ENCODE measurements at regions not wholly inside any gene's neighbourhood (a gene's known extent, or its start where the extent isn't known, plus 50 kb on each side); places are given as distances from the start of the nearest gene placed in this dataset.

DNA sequence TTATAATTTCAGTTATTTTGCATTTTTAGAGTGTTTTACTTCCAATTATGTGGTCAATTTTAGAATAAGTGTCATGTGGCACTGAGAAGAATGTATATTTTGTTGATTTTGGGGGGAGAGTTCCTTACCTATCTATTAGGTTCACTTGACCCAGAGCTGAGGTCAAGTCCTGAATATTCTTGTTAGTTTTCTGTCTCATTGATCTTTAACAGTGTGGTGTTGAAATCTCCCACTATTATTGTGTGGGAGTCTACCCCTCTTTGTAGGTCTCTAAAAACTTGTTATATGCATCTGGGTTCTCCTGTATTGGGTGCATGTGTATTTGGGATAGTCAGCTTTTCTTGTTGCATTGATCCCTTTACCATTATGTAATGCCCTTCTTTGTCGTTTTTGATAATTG is 127.0 kb upstream of the ZDHHC15 start:
- no peak overlapping the region for H3K4me3 ChIP-seq (ENCODE audit: control insufficient read depth in 2 of 3, extremely low read depth in 1 of 3, insufficient read depth in 2 of 3, low read depth in 1 of 3, low read length in 3 of 3)
- TF ChIP-seq EZH2 (IDR thresholded peaks at IDR 0.05; ENCODE audit: low read length): no peak
- TF ChIP-seq, protein P1, sequence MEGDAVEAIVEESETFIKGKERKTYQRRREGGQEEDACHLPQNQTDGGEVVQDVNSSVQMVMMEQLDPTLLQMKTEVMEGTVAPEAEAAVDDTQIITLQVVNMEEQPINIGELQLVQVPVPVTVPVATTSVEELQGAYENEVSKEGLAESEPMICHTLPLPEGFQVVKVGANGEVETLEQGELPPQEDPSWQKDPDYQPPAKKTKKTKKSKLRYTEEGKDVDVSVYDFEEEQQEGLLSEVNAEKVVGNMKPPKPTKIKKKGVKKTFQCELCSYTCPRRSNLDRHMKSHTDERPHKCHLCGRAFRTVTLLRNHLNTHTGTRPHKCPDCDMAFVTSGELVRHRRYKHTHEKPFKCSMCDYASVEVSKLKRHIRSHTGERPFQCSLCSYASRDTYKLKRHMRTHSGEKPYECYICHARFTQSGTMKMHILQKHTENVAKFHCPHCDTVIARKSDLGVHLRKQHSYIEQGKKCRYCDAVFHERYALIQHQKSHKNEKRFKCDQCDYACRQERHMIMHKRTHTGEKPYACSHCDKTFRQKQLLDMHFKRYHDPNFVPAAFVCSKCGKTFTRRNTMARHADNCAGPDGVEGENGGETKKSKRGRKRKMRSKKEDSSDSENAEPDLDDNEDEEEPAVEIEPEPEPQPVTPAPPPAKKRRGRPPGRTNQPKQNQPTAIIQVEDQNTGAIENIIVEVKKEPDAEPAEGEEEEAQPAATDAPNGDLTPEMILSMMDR (optimal IDR thresholded peaks at IDR 0.05 in 1 of 3, IDR thresholded peaks at IDR 0.05 in 1 of 3, conservative IDR thresholded peaks at IDR 0.05 in 1 of 3; ENCODE audit: extremely low read depth in 1 of 3, insufficient read depth in 2 of 3, low read length in 3 of 3): no peak
- H3K36me3 ChIP-seq (ENCODE audit: control insufficient read depth in 2 of 2, extremely low read depth in 1 of 2, insufficient read depth in 2 of 2, low read length in 2 of 2): no peaks in the 10 kb centered on the region
- no peak overlapping the region for H3K4me2 ChIP-seq (ENCODE audit: control insufficient read depth, extremely low read depth, insufficient read depth, low read depth, low read length)
- H3K9me3 ChIP-seq (ENCODE audit: control insufficient read depth, low read depth, low read length): peaks cover 2% of the 10 kb centered on the region
- dilution Hi-C loops (cut with MboI; ENCODE audit: extremely low pct_ligation_motif_present, low sequenced_read_pairs): no loop called here
- no peaks in the 10 kb centered on the region for H3K27me3 ChIP-seq (ENCODE audit: control insufficient read depth, extremely low read depth, insufficient read depth, low read length)
- H3K9ac ChIP-seq (ENCODE audit: control insufficient read depth, extremely low read depth, insufficient read depth, low read length): no peak overlapping the region
- no peak overlapping the region for H2AFZ ChIP-seq (ENCODE audit: control insufficient read depth, low read length)
- no peaks in the 10 kb centered on the region for H4K20me1 ChIP-seq (ENCODE audit: control insufficient read depth, extremely low read depth, insufficient read depth, low read length)
- no peak overlapping the region for H3K27ac ChIP-seq (ENCODE audit: control insufficient read depth, insufficient read depth, low read length)
- H3K4me1 ChIP-seq (ENCODE audit: control insufficient read depth, extremely low read depth, insufficient read depth, low read length): no peaks in the 10 kb centered on the region
- no peak for DNase-seq (ENCODE audit: low read depth, low spot score)
- H3K79me2 ChIP-seq (ENCODE audit: control insufficient read depth, insufficient read depth, low read length): no peaks in the 10 kb centered on the region
- FAIRE-seq: no peak
- no peaks in the 10 kb centered on the region for H3K9me1 ChIP-seq (ENCODE audit: control insufficient read depth, extremely low read depth, insufficient read depth, low read length)

DNA sequence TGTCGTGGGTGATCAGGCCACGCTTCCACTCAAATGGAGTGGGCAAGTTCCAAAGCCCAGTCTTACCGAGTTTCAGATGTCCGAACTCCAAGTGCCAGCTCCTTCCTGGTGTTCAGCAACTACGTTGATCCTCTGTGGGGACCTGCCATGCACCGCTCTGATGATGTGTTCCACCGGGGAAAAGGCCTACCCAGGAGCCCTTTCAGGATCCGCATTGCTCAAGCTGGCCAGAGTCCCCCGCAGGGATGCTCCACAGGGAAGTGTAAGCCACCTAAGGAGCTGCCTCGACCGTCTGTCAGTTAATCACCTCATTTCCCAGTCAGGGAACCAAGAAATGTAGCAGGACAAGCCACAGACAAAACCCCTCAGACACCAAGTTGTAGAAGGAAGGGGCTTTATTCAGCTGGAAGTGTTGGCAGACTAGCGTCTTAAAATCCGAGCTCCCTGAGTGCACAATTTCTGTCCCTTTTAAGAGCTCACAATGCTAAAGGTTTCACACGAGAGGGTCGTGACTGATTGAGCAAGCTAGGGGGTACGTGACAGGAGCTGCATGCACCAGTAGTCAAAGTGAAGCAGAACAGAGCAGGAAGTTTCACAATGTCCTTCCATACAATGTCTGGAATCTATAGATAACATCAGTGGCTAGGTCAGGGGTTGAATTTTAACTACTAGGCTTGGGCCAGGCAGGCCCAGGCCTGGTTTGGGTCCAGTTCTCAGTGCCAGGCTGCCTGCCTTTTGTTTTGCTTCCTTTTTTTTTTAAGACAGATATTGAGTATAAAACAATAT is 126.2 kb upstream of the ZDHHC15 start:
- no peaks in the 10 kb centered on the region for H3K9me1 ChIP-seq (ENCODE audit: control insufficient read depth, extremely low read depth, insufficient read depth, low read length)
- no peak overlapping the region for H2AFZ ChIP-seq (ENCODE audit: control insufficient read depth, low read length)
- H3K4me3 ChIP-seq (ENCODE audit: control insufficient read depth in 2 of 3, extremely low read depth in 1 of 3, insufficient read depth in 2 of 3, low read depth in 1 of 3, low read length in 3 of 3): no peak overlapping the region
- H3K79me2 ChIP-seq (ENCODE audit: control insufficient read depth, insufficient read depth, low read length): no peaks in the 10 kb centered on the region
- H3K4me1 ChIP-seq (ENCODE audit: control insufficient read depth, extremely low read depth, insufficient read depth, low read length): no peaks in the 10 kb centered on the region
- DNase-seq (ENCODE audit: low read depth, low spot score) (no peak), FAIRE-seq (no peak)
- no peaks in the 10 kb centered on the region for H4K20me1 ChIP-seq (ENCODE audit: control insufficient read depth, extremely low read depth, insufficient read depth, low read length)
- H3K36me3 ChIP-seq (ENCODE audit: control insufficient read depth in 2 of 2, extremely low read depth in 1 of 2, insufficient read depth in 2 of 2, low read length in 2 of 2): no peaks in the 10 kb centered on the region
- H3K4me2 ChIP-seq (ENCODE audit: control insufficient read depth, extremely low read depth, insufficient read depth, low read depth, low read length): no peak overlapping the region
- H3K9ac ChIP-seq (ENCODE audit: control insufficient read depth, extremely low read depth, insufficient read depth, low read length): no peak overlapping the region
- H3K9me3 ChIP-seq (ENCODE audit: control insufficient read depth, low read depth, low read length): peaks cover 2% of the 10 kb centered on the region
- no peaks in the 10 kb centered on the region for H3K27me3 ChIP-seq (ENCODE audit: control insufficient read depth, extremely low read depth, insufficient read depth, low read length)
- dilution Hi-C loops (cut with MboI; ENCODE audit: extremely low pct_ligation_motif_present, low sequenced_read_pairs): no loop called here
- H3K27ac ChIP-seq (ENCODE audit: control insufficient read depth, insufficient read depth, low read length): no peak overlapping the region
- TF ChIP-seq, protein P1 (optimal IDR thresholded peaks at IDR 0.05 in 1 of 3, IDR thresholded peaks at IDR 0.05 in 1 of 3, conservative IDR thresholded peaks at IDR 0.05 in 1 of 3; ENCODE audit: extremely low read depth in 1 of 3, insufficient read depth in 2 of 3, low read length in 3 of 3): no peak
- no peak for TF ChIP-seq EZH2 (IDR thresholded peaks at IDR 0.05; ENCODE audit: low read length)

All from keratinocyte (primary cell).